ENCODE measurements at regions not wholly inside any gene's neighbourhood (a gene's known extent, or its start where the extent isn't known, plus 50 kb on each side); places are given as distances from the start of the nearest gene placed in this dataset.

DNA sequence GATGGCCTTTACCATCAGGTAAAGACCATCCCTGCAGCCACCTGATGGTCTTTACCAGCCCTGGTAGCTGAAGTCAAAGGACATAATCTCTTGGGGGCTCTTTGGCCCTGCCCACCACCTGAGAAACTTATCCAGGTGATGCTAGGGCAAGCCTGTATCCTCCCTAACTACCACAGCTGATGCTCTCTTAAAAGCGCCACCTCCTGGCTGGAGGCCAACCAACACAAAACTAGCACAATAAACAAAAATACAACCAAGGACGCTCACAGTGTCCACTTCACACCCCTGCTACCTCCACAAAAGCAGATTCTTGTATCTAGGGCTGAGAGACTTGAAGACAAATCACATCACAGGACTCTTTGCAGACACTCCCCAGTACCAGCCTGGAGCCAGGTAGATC is 357.1 kb upstream of the POU3F1 start:
- TF ChIP-seq CTCF (IDR thresholded peaks at IDR 0.05; ENCODE audit: insufficient read depth, missing control alignments), result no peak
- DNase-seq (ENCODE audit: insufficient read length, low spot score) (no peak), FAIRE-seq (no peak)

DNA sequence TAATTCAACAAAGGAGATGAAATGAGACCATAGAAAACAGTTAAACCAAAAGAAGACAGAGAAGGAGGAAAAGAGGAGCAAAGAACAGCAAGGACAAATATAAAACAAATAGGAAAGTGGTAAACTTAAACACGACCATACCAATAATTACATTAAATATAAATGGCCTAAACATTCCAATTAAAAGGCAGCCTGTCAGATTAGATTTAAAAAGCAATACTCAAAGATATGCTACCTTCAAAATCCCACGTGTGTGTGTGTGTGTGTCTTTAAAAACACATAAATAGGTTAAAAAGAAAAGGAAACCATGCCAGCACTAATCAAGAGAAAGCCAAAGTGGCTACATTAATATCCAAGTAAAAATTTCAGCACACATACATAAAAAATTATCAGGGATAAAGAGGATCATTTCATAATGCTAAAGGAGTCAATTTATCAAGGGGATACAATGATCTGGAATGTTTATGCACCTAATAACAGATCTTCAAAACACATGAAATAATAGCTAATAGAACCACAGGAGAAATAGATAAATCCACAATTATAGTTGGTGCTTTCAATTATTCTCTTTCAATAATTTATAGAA is 355.7 kb upstream of the POU3F1 start:
- no peak for TF ChIP-seq CTCF (IDR thresholded peaks at IDR 0.05; ENCODE audit: insufficient read depth, missing control alignments)
- no peak for DNase-seq (ENCODE audit: insufficient read length, low spot score)
- no peak for FAIRE-seq

GRCh38 chr1:38396606-38397005 is 350.0 kb upstream of the POU3F1 start:
- FAIRE-seq, result no peak
- no peak for DNase-seq (ENCODE audit: insufficient read length, low spot score)
- no peak for TF ChIP-seq CTCF (IDR thresholded peaks at IDR 0.05; ENCODE audit: insufficient read depth, missing control alignments)

DNA sequence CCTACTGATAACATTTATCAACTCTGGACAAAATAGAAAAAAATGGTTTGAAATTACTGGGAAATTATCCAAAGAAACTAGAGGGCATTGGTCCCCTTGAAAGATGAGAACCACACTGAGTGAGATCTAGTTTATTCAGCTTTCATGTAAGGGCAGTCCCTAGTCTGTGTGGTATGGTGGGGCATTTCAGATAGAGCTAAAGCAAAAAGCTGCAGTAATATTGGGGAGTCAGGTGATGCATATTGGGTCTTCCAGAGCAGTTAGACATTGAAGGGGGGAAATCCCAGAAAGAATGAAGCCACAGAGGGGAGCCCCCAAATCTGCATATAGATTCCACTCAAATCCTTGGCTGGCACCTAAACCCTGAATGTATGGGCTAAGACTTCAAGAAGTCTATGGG is 347.7 kb upstream of the POU3F1 start:
- no peak for TF ChIP-seq CTCF (IDR thresholded peaks at IDR 0.05; ENCODE audit: insufficient read depth, missing control alignments)
- DNase-seq (ENCODE audit: insufficient read length, low spot score) (no peak), FAIRE-seq (no peak)

GRCh38 chr1:38392861-38393260 is 346.3 kb upstream of the POU3F1 start:
- FAIRE-seq, result no peak
- TF ChIP-seq CTCF (IDR thresholded peaks at IDR 0.05; ENCODE audit: insufficient read depth, missing control alignments), result no peak
- DNase-seq (ENCODE audit: insufficient read length, low spot score), result no peak

DNA sequence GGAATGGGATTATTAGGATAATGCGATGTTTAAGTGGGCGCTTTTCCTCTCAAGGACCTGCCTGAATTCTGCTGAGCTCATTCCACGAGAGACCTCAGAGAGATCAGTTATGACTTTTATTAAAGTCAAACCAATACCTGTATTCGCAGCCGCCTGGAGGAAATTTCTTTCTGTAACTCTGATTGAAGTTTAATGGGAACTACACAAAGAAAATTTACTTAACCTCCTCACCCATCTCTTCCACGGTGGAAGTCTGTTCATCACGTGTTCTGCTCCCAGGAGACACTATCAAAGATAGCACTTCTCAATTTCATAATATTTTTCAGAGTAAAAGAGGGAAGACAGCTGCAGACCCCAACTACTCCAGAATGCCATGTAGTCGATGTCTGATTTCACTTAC is 334.7 kb upstream of the POU3F1 start:
- no peak for DNase-seq (ENCODE audit: insufficient read length, low spot score)
- TF ChIP-seq CTCF (IDR thresholded peaks at IDR 0.05; ENCODE audit: insufficient read depth, missing control alignments), result no peak
- FAIRE-seq, result no peak

GRCh38 chr1:38376577-38376976 is 330.0 kb upstream of the POU3F1 start:
- FAIRE-seq, result no peak
- no peak for TF ChIP-seq CTCF (IDR thresholded peaks at IDR 0.05; ENCODE audit: insufficient read depth, missing control alignments)

More at GRCh38 chr1:38376577-38376976, 330.0 kb upstream of the POU3F1 start:
- DNase-seq (ENCODE audit: insufficient read length, low spot score), result no peak

All from D721Med (cell line).